GM19023 (cell line): ENCODE measurements at regions not wholly inside any gene's neighbourhood (a gene's known extent, or its start where the extent isn't known, plus 50 kb on each side); places are given as distances from the start of the nearest gene placed in this dataset.
"Not testable (repeated sequence)": the region's sequence is repeated elsewhere in the genome, so short reads cannot be mapped to it uniquely, and the experiment has no call there.

Experiments
- ATAC-seq: cut with Tn5 transposase; IDR thresholded peaks from one replicate; pipeline ENCODE4 v1.9.1; 2021; ENCODE audit warnings: mild to moderate bottlenecking, moderate library complexity; ENCODE audit not compliant: unreplicated experiment

GRCh38 chr7:47093320-47094234 is 488.3 kb downstream of the TNS3 start:
- no peak for ATAC-seq

GRCh38 chr7:47092336-47092735 is 489.6 kb downstream of the TNS3 start:
- no peak for ATAC-seq

- ATAC-seq: no peak
Measured at GRCh38 chr7:47091141-47091540, 490.8 kb downstream of the TNS3 start.

- ATAC-seq: no peak
Measured at GRCh38 chr7:47089461-47089860, 492.4 kb downstream of the TNS3 start.

- no peak for ATAC-seq
Measured at GRCh38 chr7:47089068-47089417, 492.9 kb downstream of the TNS3 start.

GRCh38 chr7:47088329-47089067 is 493.4 kb downstream of the TNS3 start:
- no peak for ATAC-seq

- no peak for ATAC-seq
Measured at GRCh38 chr7:47087866-47088265, 494.0 kb downstream of the TNS3 start.

GRCh38 chr7:47085491-47086275 is 496.2 kb downstream of the TNS3 start:
- no peak for ATAC-seq

GRCh38 chr7:47083476-47084250 is 498.2 kb downstream of the TNS3 start:
- no peak for ATAC-seq

- ATAC-seq: no peak
Measured at GRCh38 chr7:47080816-47081215, 501.1 kb downstream of the TNS3 start.

- no peak for ATAC-seq
Measured at GRCh38 chr7:47078241-47078640, 503.7 kb downstream of the TNS3 start.

- no peak for ATAC-seq
Measured at GRCh38 chr7:47074702-47075153, 507.2 kb downstream of the TNS3 start.

- no peak for ATAC-seq
Measured at GRCh38 chr7:47073284-47073683, 508.6 kb downstream of the TNS3 start.

GRCh38 chr7:47071866-47072265 is 510.0 kb downstream of the TNS3 start:
- no peak for ATAC-seq

- ATAC-seq: no peak
Measured at GRCh38 chr7:47069385-47070076, 512.4 kb downstream of the TNS3 start.

GRCh38 chr7:47066976-47067614 is 514.8 kb downstream of the TNS3 start:
- no peak for ATAC-seq

GRCh38 chr7:47056731-47057130 is 525.2 kb downstream of the TNS3 start:
- ATAC-seq: no peak

- ATAC-seq: not testable (repeated sequence)
Measured at GRCh38 chr7:47052541-47053208, 529.2 kb downstream of the TNS3 start.

GRCh38 chr7:47049234-47049774 is 532.6 kb downstream of the TNS3 start:
- no peak for ATAC-seq
